ENCODE measurements at regions not wholly inside any gene's neighbourhood (a gene's known extent, or its start where the extent isn't known, plus 50 kb on each side); places are given as distances from the start of the nearest gene placed in this dataset.

- peak in 1 of 3 donors; percentile 1 for DNase-seq (ENCODE audit: low read depth in 2 of 3, low spot score in 2 of 3)
These were observed 386.1 kb upstream of the MPDZ start for GRCh38 chr9:13665418-13666066.

- no peak for DNase-seq (ENCODE audit: low read depth in 2 of 3, low spot score in 2 of 3)
These were observed 381.5 kb upstream of the MPDZ start for GRCh38 chr9:13661014-13661413.

- DNase-seq (ENCODE audit: low read depth in 2 of 3, low spot score in 2 of 3): no peak
These were observed 372.6 kb upstream of the MPDZ start for GRCh38 chr9:13651969-13652663.

GRCh38 chr9:13651526-13651925 is 372.0 kb upstream of the MPDZ start:
- DNase-seq (ENCODE audit: low read depth in 2 of 3, low spot score in 2 of 3): no peak

DNA sequence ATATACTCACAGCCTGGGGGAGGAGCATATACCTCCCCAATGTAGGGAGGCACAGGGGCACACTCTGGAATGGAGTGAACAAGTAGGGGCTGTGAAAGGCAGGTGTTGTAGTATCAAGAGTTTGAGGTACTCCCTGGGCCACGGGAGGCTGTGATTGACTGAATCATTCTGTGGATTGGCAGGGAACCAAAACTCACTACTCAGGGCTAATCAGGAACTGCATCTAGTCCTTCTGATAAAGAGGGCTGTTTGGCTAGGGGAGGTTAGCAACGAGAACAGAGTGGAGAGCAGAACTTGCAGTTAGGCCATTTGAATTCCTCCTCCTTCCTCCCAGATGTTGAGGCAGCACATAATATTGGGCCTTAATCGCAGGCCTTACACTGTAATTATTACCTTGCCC is 369.2 kb upstream of the MPDZ start:
- no peak for DNase-seq (ENCODE audit: low read depth in 2 of 3, low spot score in 2 of 3)

DNA sequence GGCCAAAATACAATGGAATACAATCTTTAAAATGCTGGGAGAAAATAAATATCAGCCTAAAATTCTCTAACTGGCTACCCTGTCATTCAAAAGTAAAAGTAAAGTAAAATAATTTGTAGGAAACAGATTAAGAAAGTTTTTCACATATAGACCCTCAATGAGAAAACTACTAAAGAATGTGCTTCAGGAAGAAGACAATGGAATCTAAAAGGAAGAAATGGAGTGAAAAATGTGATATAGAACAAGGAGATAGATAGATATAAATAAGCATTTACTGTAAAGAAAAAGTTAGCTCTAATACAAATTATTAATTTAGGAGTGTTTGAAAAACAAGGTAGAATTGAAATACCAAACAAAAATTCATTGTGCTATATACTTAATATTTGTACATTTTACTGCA is 368.6 kb upstream of the MPDZ start:
- no peak for DNase-seq (ENCODE audit: low read depth in 2 of 3, low spot score in 2 of 3)

DNA sequence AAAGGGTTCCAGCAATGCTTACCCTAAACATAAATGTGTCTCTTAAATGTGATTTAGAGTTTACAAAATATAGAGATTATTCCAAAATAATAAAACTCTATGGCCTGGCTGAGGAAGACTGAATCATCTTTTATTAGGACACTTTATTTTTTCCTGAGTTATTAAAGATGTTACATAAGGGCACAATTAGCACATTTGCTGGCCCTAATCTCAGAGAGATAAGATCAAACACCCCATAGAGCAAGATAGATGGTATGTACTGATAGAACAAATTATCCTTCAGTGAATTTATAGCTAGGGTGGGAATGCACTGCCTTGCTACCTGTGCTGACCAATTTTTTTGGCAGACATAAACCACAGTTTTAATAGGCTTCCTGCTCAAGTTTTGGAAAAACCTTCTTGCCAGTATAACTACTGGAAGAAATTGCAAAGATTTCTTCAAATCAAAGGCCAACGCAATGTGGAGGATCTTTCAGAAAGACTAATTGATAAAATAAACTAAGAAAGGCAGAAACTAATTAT is 367.1 kb upstream of the MPDZ start:
- DNase-seq (ENCODE audit: low read depth in 2 of 3, low spot score in 2 of 3): no peak

- no peak for DNase-seq (ENCODE audit: low read depth in 2 of 3, low spot score in 2 of 3)
These were observed 366.1 kb upstream of the MPDZ start for GRCh38 chr9:13645557-13645956.

DNA sequence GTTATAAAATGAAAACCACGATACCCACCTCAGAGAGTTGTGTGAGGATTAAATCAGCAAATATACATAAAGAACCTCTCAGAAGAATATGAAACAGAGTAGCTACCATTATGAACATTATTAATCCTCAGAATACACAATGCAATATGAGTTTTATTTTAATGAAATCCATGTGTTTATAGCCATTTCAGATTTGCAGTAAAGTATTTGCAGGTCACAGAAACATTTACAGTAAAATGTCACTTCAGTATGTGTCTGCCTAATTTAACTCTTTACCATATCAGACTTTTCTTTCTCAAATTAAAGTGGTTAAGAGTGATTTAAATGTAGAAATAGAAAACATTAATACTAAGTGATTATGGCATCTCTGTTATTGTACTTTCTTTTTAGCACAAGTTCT is 365.2 kb upstream of the MPDZ start:
- DNase-seq (ENCODE audit: low read depth in 2 of 3, low spot score in 2 of 3): no peak

- no peak for DNase-seq (ENCODE audit: low read depth in 2 of 3, low spot score in 2 of 3)
These were observed 363.2 kb upstream of the MPDZ start for GRCh38 chr9:13642646-13643045.

DNA sequence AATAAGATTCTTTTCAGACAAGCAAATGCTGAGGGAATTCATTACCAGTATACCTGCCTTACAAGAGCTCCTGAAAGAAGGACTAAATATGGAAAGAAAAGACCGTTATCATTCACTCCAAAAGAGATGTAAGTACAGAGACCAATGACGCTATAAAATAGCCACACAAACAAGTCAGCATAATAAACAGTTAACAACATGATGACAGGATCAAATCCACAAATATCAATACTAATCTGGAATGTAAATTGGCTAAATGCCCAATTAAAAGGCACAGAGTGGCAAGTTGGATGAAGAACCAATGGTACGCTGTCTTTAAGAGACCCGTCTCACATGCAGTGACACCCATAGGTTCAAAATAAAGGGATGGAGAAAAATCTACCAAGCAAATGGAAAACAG is 349.6 kb upstream of the MPDZ start:
- DNase-seq (ENCODE audit: low read depth in 2 of 3, low spot score in 2 of 3): no peak

GRCh38 chr9:13628526-13628925 is 349.0 kb upstream of the MPDZ start:
- no peak for DNase-seq (ENCODE audit: low read depth in 2 of 3, low spot score in 2 of 3)

- no peak for DNase-seq (ENCODE audit: low read depth in 2 of 3, low spot score in 2 of 3)
These were observed 348.0 kb upstream of the MPDZ start for GRCh38 chr9:13627502-13627901.

DNA sequence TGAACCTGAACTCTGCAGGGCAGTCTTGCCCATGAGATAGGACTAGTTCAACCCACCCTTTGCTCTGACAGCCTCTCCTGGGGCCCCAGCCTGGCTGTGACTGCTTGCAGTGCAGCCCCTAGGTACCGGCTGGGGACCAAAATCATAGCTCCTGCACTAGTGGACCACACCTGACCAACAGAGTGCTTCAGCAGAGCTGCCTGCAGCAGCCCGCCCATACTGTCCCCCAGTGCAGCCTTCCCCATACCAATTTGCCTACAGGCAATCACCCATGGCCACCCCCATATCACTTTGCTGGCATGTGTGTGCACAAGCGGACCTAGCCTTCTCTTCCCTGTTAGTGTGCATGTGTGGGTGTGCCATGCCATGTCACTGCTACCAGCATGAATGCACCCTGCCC is 347.6 kb upstream of the MPDZ start:
- DNase-seq (ENCODE audit: low read depth in 2 of 3, low spot score in 2 of 3): no peak

GRCh38 chr9:13626601-13627000 is 347.1 kb upstream of the MPDZ start:
- DNase-seq (ENCODE audit: low read depth in 2 of 3, low spot score in 2 of 3): no peak

DNA sequence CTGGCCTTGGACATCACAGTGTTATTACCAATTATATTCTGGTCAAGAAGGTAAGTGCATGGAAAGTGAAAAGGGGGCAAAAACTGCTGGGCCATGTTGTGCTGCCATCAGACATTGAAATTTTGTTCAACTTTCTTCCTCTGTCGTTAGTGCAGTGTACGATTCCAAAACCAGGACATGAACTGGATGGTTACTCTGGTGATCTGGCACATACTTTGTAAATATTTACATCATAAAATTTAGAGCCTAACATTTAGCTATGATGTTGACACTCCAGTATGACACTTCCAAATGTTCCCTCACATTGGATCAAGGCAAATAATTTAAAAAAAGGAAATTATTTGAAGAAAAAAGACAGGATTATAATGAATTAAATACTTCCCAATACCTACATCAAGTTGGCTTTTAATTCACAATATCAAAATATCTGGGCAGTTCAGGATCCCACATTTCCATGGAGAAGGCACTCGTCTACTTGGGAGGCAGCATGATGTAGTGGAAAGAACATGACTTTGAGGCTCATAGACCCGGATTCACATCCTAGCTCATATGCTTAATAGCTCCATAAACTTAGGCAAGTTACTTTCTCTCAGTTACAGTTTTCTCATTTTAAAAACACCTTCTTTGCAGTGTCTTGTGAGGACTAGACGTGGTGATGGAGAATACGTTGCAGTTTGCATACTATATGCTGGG is 342.5 kb upstream of the MPDZ start:
- no peak for DNase-seq (ENCODE audit: low read depth in 2 of 3, low spot score in 2 of 3)

- DNase-seq (ENCODE audit: low read depth in 2 of 3, low spot score in 2 of 3): no peak
These were observed 337.1 kb upstream of the MPDZ start for GRCh38 chr9:13616491-13617035.

GRCh38 chr9:13615660-13616490 is 336.4 kb upstream of the MPDZ start:
- DNase-seq (ENCODE audit: low read depth in 2 of 3, low spot score in 2 of 3): no peak

GRCh38 chr9:13614060-13614459 is 334.6 kb upstream of the MPDZ start:
- no peak for DNase-seq (ENCODE audit: low read depth in 2 of 3, low spot score in 2 of 3)

- no peak for DNase-seq (ENCODE audit: low read depth in 2 of 3, low spot score in 2 of 3)
These were observed 333.8 kb upstream of the MPDZ start for GRCh38 chr9:13613296-13613695.

- no peak for DNase-seq (ENCODE audit: low read depth in 2 of 3, low spot score in 2 of 3)
These were observed 329.0 kb upstream of the MPDZ start for GRCh38 chr9:13608451-13608850.

Data from hematopoietic multipotent progenitor cell (in vitro differentiated cells).